ENCODE measurements at regions not wholly inside any gene's neighbourhood (a gene's known extent, or its start where the extent isn't known, plus 50 kb on each side); places are given as distances from the start of the nearest gene placed in this dataset.

DNA sequence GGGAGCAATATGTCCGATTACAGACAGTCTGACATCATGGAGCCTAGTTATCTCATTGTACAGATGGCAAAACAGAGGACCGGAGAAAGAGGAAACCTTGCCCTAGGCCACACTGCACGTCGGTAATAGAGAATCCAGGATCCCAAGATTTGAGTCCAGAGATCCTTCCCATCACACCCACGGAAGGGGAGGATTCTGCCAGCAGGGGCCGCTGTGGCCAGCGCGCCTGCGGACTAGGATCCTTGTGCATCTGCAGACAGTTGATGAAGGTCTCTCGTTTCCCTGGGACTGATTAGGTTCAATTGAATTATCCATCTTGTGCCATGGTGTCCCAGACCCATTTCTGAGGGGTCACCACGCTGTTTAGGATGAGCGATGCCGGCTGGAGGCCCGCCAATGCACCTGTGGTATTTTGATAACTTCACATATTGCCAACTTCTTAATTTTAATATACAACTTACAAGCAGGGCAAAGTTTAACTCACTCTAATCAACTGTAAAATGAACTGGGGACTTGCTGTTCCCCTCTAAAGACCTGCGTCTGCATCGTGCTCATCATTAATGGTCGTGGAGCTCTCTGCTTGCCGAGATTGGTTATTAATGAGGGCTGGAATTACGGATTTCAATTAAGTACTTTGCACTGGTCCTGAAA lies 592.7 kb upstream of the BRINP1 start:
- Mint-ChIP-seq H3K4me3 (ENCODE audit: unreplicated experiment) (no peak overlapping the region), H3K27ac (ENCODE audit: unreplicated experiment) (no peak overlapping the region), H3K9me3 (ENCODE audit: unreplicated experiment) (peaks cover 2% of the 10 kb centered on the region), H3K36me3 (ENCODE audit: unreplicated experiment) (no peaks in the 10 kb centered on the region), H3K27me3 (ENCODE audit: unreplicated experiment) (peaks cover 4% of the 10 kb centered on the region), H3K4me1 (ENCODE audit: low read depth, unreplicated experiment) (peaks cover 13% of the 10 kb centered on the region)
- TF ChIP-seq, protein P1, sequence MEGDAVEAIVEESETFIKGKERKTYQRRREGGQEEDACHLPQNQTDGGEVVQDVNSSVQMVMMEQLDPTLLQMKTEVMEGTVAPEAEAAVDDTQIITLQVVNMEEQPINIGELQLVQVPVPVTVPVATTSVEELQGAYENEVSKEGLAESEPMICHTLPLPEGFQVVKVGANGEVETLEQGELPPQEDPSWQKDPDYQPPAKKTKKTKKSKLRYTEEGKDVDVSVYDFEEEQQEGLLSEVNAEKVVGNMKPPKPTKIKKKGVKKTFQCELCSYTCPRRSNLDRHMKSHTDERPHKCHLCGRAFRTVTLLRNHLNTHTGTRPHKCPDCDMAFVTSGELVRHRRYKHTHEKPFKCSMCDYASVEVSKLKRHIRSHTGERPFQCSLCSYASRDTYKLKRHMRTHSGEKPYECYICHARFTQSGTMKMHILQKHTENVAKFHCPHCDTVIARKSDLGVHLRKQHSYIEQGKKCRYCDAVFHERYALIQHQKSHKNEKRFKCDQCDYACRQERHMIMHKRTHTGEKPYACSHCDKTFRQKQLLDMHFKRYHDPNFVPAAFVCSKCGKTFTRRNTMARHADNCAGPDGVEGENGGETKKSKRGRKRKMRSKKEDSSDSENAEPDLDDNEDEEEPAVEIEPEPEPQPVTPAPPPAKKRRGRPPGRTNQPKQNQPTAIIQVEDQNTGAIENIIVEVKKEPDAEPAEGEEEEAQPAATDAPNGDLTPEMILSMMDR (IDR thresholded peaks at IDR 0.05; ENCODE audit: partially characterized antibody, unreplicated experiment) = peak; percentile 75
- DNase-seq = peak; percentile 85

DNA sequence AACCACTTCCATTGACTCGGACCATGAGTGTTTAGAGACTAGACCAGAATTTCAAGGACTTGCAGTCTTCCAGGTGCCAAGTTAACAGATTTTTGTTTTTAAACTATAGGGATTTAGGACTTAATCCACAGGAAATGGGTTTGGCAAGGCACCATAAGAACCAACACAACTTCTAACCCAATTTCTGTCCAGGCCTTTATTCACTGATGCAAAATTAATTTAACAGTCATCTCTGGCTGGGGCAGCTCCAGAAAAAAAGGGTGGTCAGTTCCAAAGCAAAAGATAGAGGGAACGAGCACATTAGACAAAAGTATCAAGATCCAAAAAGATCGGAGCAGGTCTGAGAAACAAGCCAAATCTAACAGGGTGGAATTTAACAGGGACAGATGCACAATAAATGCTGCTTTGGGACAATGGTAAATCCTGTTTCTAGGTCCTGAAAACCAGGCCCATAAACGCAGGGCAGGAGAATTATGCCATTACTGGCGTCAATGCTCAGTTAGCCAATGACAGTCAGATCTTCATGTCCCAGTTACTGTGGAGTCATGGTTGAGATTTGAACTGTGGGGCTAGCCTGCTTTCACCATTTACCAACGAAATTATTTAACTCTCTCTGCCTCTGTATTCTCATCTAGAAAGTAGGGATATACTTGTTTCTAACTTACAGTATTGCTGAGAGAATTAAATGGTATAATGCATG lies 590.8 kb upstream of the BRINP1 start:
- Mint-ChIP-seq H3K36me3 (ENCODE audit: unreplicated experiment) (no peaks in the 10 kb centered on the region), H3K27me3 (ENCODE audit: unreplicated experiment) (peaks cover 2% of the 10 kb centered on the region)
- TF ChIP-seq, protein P1 (IDR thresholded peaks at IDR 0.05; ENCODE audit: partially characterized antibody, unreplicated experiment) = no peak

DNA sequence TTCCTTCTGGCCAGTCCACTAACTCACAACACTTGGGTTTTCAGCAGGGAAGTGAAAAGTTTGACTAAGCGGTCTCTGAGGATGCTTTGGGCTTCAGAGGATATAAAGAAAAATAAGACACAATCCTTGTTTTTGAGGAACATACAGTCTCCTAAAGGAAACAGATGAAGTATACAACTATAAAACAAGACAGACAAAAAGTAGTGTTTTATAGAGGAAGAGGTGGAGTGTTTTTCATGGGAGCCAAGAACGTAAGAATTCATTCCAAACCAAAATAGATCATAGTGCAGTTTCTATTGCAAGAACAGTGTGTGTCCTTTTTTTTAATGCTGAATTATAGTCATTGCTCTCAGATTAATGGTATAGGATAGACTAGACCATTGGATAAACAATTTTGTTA lies 586.9 kb upstream of the BRINP1 start:
- Mint-ChIP-seq H3K36me3 (ENCODE audit: unreplicated experiment) (no peaks in the 10 kb centered on the region), H3K4me1 (ENCODE audit: low read depth, unreplicated experiment) (peaks cover 5% of the 10 kb centered on the region), H3K27me3 (ENCODE audit: unreplicated experiment) (no peaks in the 10 kb centered on the region), H3K9me3 (ENCODE audit: unreplicated experiment) (peaks cover 2% of the 10 kb centered on the region), H3K4me3 (ENCODE audit: unreplicated experiment) (no peak overlapping the region), H3K27ac (ENCODE audit: unreplicated experiment) (no peak overlapping the region)
- DNase-seq = no peak
- TF ChIP-seq, protein P1 (IDR thresholded peaks at IDR 0.05; ENCODE audit: partially characterized antibody, unreplicated experiment) = no peak

More for the DNA sequence above, 590.8 kb upstream of the BRINP1 start:
- DNase-seq = no peak
- Mint-ChIP-seq H3K9me3 (ENCODE audit: unreplicated experiment) (peaks cover 2% of the 10 kb centered on the region), H3K4me3 (ENCODE audit: unreplicated experiment) (no peak overlapping the region), H3K27ac (ENCODE audit: unreplicated experiment) (no peak overlapping the region), H3K4me1 (ENCODE audit: low read depth, unreplicated experiment) (peaks cover 13% of the 10 kb centered on the region)

DNA sequence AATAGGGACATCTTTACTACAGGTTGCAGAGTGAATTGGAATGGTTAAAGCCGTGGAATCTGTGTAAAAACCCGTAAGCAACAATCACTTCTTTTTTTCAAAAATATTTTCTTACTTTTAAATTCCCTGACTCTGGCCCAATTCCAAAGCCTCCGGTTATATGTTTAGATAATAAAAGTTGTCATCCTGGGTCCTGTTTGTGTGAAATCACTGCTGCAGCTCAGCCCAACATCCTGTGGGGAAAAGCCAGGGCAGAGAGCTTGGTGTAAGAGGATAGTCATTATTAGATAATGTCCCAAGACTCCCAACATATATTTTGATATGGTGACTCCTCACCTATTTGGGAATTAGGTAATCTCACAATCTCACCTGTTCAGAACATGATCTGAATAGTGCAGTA lies 586.0 kb upstream of the BRINP1 start:
- Mint-ChIP-seq H3K36me3 (ENCODE audit: unreplicated experiment) (no peaks in the 10 kb centered on the region), H3K4me3 (ENCODE audit: unreplicated experiment) (no peak overlapping the region), H3K27ac (ENCODE audit: unreplicated experiment) (no peak overlapping the region), H3K27me3 (ENCODE audit: unreplicated experiment) (no peaks in the 10 kb centered on the region), H3K9me3 (ENCODE audit: unreplicated experiment) (peaks cover 2% of the 10 kb centered on the region), H3K4me1 (ENCODE audit: low read depth, unreplicated experiment) (peaks cover 5% of the 10 kb centered on the region)
- TF ChIP-seq, protein P1 (IDR thresholded peaks at IDR 0.05; ENCODE audit: partially characterized antibody, unreplicated experiment) = no peak
- no peak for DNase-seq

DNA sequence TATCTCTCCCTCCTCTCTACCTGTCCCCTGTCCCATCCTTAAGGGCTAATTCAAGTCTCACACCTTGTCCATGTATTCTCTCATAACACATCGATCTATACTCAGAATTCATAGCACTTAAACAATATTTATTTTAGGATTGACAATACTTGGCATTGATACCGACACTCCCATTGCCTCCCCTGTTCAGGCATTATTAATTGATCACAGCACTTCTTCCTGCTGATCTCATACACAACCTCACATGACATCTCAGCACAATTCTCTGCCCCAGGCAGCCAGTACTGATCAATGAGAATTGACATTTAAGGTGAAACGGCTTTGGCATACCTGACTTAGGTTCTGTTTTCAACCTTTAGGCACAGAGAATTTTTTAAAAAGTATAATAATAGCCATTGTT lies 582.4 kb upstream of the BRINP1 start:
- no peak overlapping the region for H3K27ac Mint-ChIP-seq (ENCODE audit: unreplicated experiment)

More for the DNA sequence above, 582.4 kb upstream of the BRINP1 start:
- DNase-seq = no peak
- TF ChIP-seq, protein P1 (IDR thresholded peaks at IDR 0.05; ENCODE audit: partially characterized antibody, unreplicated experiment) = no peak
- H3K27me3 Mint-ChIP-seq (ENCODE audit: unreplicated experiment) = no peaks in the 10 kb centered on the region
- no peaks in the 10 kb centered on the region for H3K36me3 Mint-ChIP-seq (ENCODE audit: unreplicated experiment)
- H3K4me3 Mint-ChIP-seq (ENCODE audit: unreplicated experiment) = no peak overlapping the region
- no peaks in the 10 kb centered on the region for H3K9me3 Mint-ChIP-seq (ENCODE audit: unreplicated experiment)
- H3K4me1 Mint-ChIP-seq (ENCODE audit: low read depth, unreplicated experiment) = peaks cover 7% of the 10 kb centered on the region

All from glutamatergic neuron (in vitro differentiated cells).